ENCODE measurements at regions not wholly inside any gene's neighbourhood (a gene's known extent, or its start where the extent isn't known, plus 50 kb on each side); places are given as distances from the start of the nearest gene placed in this dataset.

DNA sequence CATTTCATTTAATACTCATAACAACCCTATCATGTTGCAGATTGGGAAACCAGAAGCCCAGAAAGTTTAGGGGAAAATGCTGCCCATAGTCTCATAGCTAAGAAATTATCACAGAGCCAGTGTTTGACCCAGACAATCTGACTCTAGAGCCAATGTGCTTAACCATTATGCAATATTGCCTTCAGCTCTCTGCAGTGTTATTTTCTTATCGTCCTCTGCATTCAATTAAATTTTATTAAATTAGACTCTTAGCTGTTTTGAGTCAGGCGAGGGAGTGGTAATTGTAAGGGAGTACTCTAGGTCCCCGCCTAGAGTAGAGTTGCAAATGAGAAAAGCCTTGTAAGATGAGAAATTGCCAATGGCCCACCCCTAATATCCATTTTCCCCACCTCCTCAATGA is 191.1 kb downstream of the TTLL7 start:
- no peaks in the 10 kb centered on the region for H3F3A ChIP-seq (ENCODE audit: insufficient read depth, low read length)
- H3K4me3 ChIP-seq (ENCODE audit: low read depth, low read length, poor library complexity, severe bottlenecking), result no peak overlapping the region
- peaks cover 10% of the 10 kb centered on the region for H3K4me1 ChIP-seq (ENCODE audit: insufficient read depth, low read length, severe bottlenecking)
- no peak overlapping the region for H3K27ac ChIP-seq (ENCODE audit: low read depth, low read length, poor library complexity, severe bottlenecking)
- H3K36me3 ChIP-seq (ENCODE audit: insufficient read depth, low read length), result no peaks in the 10 kb centered on the region
- H3K79me2 ChIP-seq (ENCODE audit: insufficient read depth, low read length), result no peaks in the 10 kb centered on the region
- no peaks in the 10 kb centered on the region for H3K27me3 ChIP-seq (ENCODE audit: insufficient read depth, low read length)
- no peaks in the 10 kb centered on the region for H3K9me2 ChIP-seq (ENCODE audit: low read depth, low read length)
- H2AFZ ChIP-seq (ENCODE audit: low read length), result no peak overlapping the region
- TF ChIP-seq EZH2 (IDR thresholded peaks at IDR 0.05; ENCODE audit: borderline replicate concordance, low read length), result no peak
- TF ChIP-seq, protein P1, sequence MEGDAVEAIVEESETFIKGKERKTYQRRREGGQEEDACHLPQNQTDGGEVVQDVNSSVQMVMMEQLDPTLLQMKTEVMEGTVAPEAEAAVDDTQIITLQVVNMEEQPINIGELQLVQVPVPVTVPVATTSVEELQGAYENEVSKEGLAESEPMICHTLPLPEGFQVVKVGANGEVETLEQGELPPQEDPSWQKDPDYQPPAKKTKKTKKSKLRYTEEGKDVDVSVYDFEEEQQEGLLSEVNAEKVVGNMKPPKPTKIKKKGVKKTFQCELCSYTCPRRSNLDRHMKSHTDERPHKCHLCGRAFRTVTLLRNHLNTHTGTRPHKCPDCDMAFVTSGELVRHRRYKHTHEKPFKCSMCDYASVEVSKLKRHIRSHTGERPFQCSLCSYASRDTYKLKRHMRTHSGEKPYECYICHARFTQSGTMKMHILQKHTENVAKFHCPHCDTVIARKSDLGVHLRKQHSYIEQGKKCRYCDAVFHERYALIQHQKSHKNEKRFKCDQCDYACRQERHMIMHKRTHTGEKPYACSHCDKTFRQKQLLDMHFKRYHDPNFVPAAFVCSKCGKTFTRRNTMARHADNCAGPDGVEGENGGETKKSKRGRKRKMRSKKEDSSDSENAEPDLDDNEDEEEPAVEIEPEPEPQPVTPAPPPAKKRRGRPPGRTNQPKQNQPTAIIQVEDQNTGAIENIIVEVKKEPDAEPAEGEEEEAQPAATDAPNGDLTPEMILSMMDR (IDR thresholded peaks at IDR 0.05; ENCODE audit: low read length), result no peak
- H3K9ac ChIP-seq (ENCODE audit: low read length), result no peak overlapping the region
- H4K20me1 ChIP-seq (ENCODE audit: insufficient read depth, low read length), result no peaks in the 10 kb centered on the region
- H3K9me3 ChIP-seq (ENCODE audit: low read length), result no peaks in the 10 kb centered on the region
- H3K4me2 ChIP-seq (ENCODE audit: low read length), result no peak overlapping the region

DNA sequence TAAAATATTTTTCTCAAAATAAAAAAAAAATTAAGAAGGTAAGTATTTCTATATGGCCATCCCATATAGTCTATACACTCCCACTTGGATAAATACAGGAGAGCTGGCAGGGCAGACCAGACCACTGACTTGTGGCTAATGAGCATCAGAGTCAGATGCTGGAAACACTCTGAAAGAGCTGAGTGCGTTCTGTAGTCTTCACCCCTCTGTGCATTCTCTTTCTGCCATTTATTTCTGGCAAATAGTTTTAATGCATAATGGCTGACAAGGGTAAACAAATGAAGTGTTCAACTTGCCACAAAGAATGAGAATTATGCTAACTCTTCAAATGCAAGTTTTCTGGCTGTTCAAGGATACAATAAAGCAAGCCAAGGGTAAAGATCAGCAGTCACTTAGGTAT is 191.7 kb downstream of the TTLL7 start:
- peaks cover 10% of the 10 kb centered on the region for H3K4me1 ChIP-seq (ENCODE audit: insufficient read depth, low read length, severe bottlenecking)
- H3K4me3 ChIP-seq (ENCODE audit: low read depth, low read length, poor library complexity, severe bottlenecking), result no peak overlapping the region
- H3K4me2 ChIP-seq (ENCODE audit: low read length), result no peak overlapping the region
- H3K36me3 ChIP-seq (ENCODE audit: insufficient read depth, low read length), result no peaks in the 10 kb centered on the region
- no peak overlapping the region for H2AFZ ChIP-seq (ENCODE audit: low read length)
- TF ChIP-seq EZH2 (IDR thresholded peaks at IDR 0.05; ENCODE audit: borderline replicate concordance, low read length), result no peak
- TF ChIP-seq, protein P1 (IDR thresholded peaks at IDR 0.05; ENCODE audit: low read length), result no peak
- no peaks in the 10 kb centered on the region for H3K79me2 ChIP-seq (ENCODE audit: insufficient read depth, low read length)
- H3F3A ChIP-seq (ENCODE audit: insufficient read depth, low read length), result no peaks in the 10 kb centered on the region
- no peaks in the 10 kb centered on the region for H4K20me1 ChIP-seq (ENCODE audit: insufficient read depth, low read length)
- no peaks in the 10 kb centered on the region for H3K9me2 ChIP-seq (ENCODE audit: low read depth, low read length)
- no peak overlapping the region for H3K9ac ChIP-seq (ENCODE audit: low read length)
- no peak overlapping the region for H3K27ac ChIP-seq (ENCODE audit: low read depth, low read length, poor library complexity, severe bottlenecking)
- H3K9me3 ChIP-seq (ENCODE audit: low read length), result no peaks in the 10 kb centered on the region
- H3K27me3 ChIP-seq (ENCODE audit: insufficient read depth, low read length), result no peaks in the 10 kb centered on the region

DNA sequence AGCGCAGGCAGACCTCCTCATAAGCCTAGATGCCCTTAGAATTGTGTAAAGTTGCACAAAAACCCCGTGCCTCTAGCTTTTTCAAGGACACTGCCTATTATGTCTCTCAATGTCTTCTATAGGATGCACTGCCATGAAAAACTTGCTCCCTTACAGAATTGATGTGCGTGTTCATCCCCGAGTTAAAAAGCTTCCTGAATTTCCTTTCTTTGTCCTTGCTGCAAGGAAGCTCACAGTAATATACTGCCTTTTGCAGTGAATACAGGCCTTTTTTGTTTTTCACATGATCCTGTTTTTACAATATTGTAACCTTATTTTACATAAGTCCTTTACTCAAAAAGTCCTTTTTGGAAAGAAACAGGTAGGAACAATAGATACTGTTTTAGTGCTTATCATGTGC is 193.0 kb downstream of the TTLL7 start:
- H3F3A ChIP-seq (ENCODE audit: insufficient read depth, low read length), result no peaks in the 10 kb centered on the region
- H2AFZ ChIP-seq (ENCODE audit: low read length), result no peak overlapping the region
- H3K79me2 ChIP-seq (ENCODE audit: insufficient read depth, low read length), result no peaks in the 10 kb centered on the region
- H3K36me3 ChIP-seq (ENCODE audit: insufficient read depth, low read length), result no peaks in the 10 kb centered on the region
- no peak overlapping the region for H3K4me3 ChIP-seq (ENCODE audit: low read depth, low read length, poor library complexity, severe bottlenecking)
- H3K9ac ChIP-seq (ENCODE audit: low read length), result no peak overlapping the region
- H3K4me1 ChIP-seq (ENCODE audit: insufficient read depth, low read length, severe bottlenecking), result peaks cover 10% of the 10 kb centered on the region
- H3K9me2 ChIP-seq (ENCODE audit: low read depth, low read length), result no peaks in the 10 kb centered on the region
- no peaks in the 10 kb centered on the region for H4K20me1 ChIP-seq (ENCODE audit: insufficient read depth, low read length)
- no peak overlapping the region for H3K4me2 ChIP-seq (ENCODE audit: low read length)
- H3K9me3 ChIP-seq (ENCODE audit: low read length), result no peaks in the 10 kb centered on the region
- H3K27me3 ChIP-seq (ENCODE audit: insufficient read depth, low read length), result no peaks in the 10 kb centered on the region
- no peak overlapping the region for H3K27ac ChIP-seq (ENCODE audit: low read depth, low read length, poor library complexity, severe bottlenecking)
- no peak for TF ChIP-seq EZH2 (IDR thresholded peaks at IDR 0.05; ENCODE audit: borderline replicate concordance, low read length)
- TF ChIP-seq, protein P1 (IDR thresholded peaks at IDR 0.05; ENCODE audit: low read length), result no peak
